RWPE2 (cell line): ENCODE measurements at regions not wholly inside any gene's neighbourhood (a gene's known extent, or its start where the extent isn't known, plus 50 kb on each side); places are given as distances from the start of the nearest gene placed in this dataset.

Source experiments
- ATAC-seq: fragments of 200-7000 bp; cut with Tn5 transposase; 3 replicates; pipeline ENCODE4 v1.9.1; 2021; ENCODE audit warnings: low read depth
- DNase-seq: peaks from one replicate; pipeline ENCODE4 v3.0.0-alpha.2; 2020; ENCODE audit warnings: low spot score
- H3K27ac ChIP-seq: fragments of 450-650 bp; 2 replicates; pipeline ENCODE4 v1.5.1; 2017; ENCODE audit warnings: mild to moderate bottlenecking; ENCODE audit not compliant: poor library complexity, severe bottlenecking
- H3K27me3 ChIP-seq: fragments of 250-450 bp; sonication (Bioruptor Pico); 2 replicates; pipeline ENCODE4 v1.5.1; 2021; ENCODE audit warnings: mild to moderate bottlenecking, moderate library complexity; ENCODE audit not compliant: insufficient read depth, poor library complexity, severe bottlenecking
- H3K36me3 ChIP-seq: fragments of 250-450 bp; sonication (Bioruptor Pico); 2 replicates; pipeline ENCODE4 v1.5.1; 2020; ENCODE audit warnings: low read depth, mild to moderate bottlenecking, moderate library complexity
- H3K4me1 ChIP-seq: fragments of 250-450 bp; sonication (Bioruptor Pico); 2 replicates; pipeline ENCODE4 v1.5.1; 2021; ENCODE audit warnings: mild to moderate bottlenecking, moderate library complexity; ENCODE audit not compliant: insufficient read depth, poor library complexity, severe bottlenecking
- H3K4me3 ChIP-seq: fragments of 250-450 bp; sonication (Bioruptor Pico); 2 replicates; pipeline ENCODE4 v1.5.1; 2021; ENCODE audit warnings: mild to moderate bottlenecking, moderate library complexity; ENCODE audit not compliant: severe bottlenecking
- H3K9me3 ChIP-seq: fragments of 250-450 bp; sonication (Bioruptor Pico); 2 replicates; pipeline ENCODE4 v1.5.1; 2021; ENCODE audit warnings: mild to moderate bottlenecking, moderate library complexity; ENCODE audit not compliant: severe bottlenecking
- CTCF ChIP-seq: fragments of 450-650 bp; IDR thresholded peaks from one replicate; pipeline ENCODE4 v1.5.1; 2017; ENCODE audit warnings: mild to moderate bottlenecking, moderate library complexity; ENCODE audit not compliant: poor library complexity, severe bottlenecking

- H3K36me3 ChIP-seq = no peaks in the 10 kb centered on the region
- H3K4me3 ChIP-seq = no peak overlapping the region
- no peak for TF ChIP-seq CTCF
- no peaks in the 10 kb centered on the region for H3K9me3 ChIP-seq
- no peak for DNase-seq
- peak; percentile 14; the same call in 1 of the 3 replicates for ATAC-seq
- no peaks in the 10 kb centered on the region for H3K27me3 ChIP-seq
- H3K4me1 ChIP-seq = no peaks in the 10 kb centered on the region
- no peak overlapping the region for H3K27ac ChIP-seq
Observed at GRCh38 chr5:104540448-104540847, 977.9 kb upstream of the NUDT12 start.

DNA sequence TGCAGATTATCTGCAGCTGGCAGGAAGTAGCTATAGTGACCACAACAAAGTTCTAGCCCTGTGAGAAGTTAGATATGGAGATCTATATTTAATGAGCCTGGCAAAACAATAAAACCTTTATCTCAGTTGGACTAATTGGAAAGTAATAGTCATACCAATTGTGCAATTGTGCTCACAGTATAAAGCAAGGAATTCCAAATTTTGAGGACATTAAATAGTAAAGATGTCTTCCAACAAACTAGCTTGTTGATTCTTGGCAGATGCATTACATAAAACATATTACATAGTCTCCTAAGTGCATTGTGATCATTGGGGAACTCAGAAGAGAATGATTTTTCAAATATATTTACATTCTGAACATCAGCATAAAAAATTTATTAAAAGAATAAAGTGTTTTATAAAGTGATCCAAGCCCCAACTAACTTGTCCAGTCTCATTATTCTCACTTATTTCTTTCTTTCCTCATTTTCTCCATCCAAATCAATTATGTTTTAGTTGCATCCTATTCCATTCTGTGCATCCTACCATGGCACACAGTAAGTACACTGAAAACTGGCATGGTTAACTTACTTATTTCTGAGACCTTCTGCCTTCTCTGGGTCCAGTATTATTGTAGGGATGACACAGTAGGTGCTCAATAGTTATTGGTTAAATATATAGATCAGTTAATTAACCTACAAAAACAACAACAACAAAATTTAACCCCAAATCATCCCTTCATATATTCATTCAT lies 977.2 kb upstream of the NUDT12 start:
- H3K27me3 ChIP-seq = no peaks in the 10 kb centered on the region
- no peaks in the 10 kb centered on the region for H3K9me3 ChIP-seq
- DNase-seq (no peak), ATAC-seq (no peak)
- no peaks in the 10 kb centered on the region for H3K4me1 ChIP-seq
- TF ChIP-seq CTCF = no peak
- no peak overlapping the region for H3K27ac ChIP-seq
- H3K4me3 ChIP-seq = no peak overlapping the region
- no peaks in the 10 kb centered on the region for H3K36me3 ChIP-seq

- Histone ChIP-seq H3K27ac (no peak overlapping the region), H3K9me3 (no peaks in the 10 kb centered on the region), H3K4me3 (no peak overlapping the region), H3K27me3 (no peaks in the 10 kb centered on the region), H3K36me3 (no peaks in the 10 kb centered on the region), H3K4me1 (no peaks in the 10 kb centered on the region)
- ATAC-seq = no peak
- TF ChIP-seq CTCF = no peak
- no peak for DNase-seq
Observed at GRCh38 chr5:104538734-104539133, 976.1 kb upstream of the NUDT12 start.

- peaks cover 3% of the 10 kb centered on the region for H3K4me1 ChIP-seq
- no peak overlapping the region for H3K4me3 ChIP-seq
- DNase-seq (no peak), ATAC-seq (no peak)
- no peaks in the 10 kb centered on the region for H3K36me3 ChIP-seq
- H3K9me3 ChIP-seq = no peaks in the 10 kb centered on the region
- H3K27me3 ChIP-seq = no peaks in the 10 kb centered on the region
- no peak overlapping the region for H3K27ac ChIP-seq
- TF ChIP-seq CTCF = no peak
Observed at GRCh38 chr5:104533498-104533897, 970.9 kb upstream of the NUDT12 start.

DNA sequence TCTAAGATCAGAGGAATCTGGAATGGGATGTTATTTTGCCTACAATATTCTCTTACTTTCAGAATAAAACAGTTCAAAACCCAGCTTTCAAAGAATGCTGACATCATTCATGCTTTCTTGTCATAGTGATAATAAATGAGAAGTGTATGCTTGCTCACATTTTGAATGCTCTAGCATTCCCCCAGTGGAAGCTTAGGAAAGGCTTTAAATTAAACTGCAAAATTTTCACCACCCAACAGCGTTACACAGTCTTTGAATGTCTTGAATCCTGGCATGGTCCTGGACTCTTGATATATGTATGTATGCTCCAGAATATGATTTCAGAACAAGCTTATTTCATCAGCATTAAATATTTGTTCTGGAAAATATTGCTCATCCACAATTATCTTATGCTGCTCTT lies 964.3 kb upstream of the NUDT12 start:
- Histone ChIP-seq H3K4me1 (peaks cover 3% of the 10 kb centered on the region), H3K4me3 (no peak overlapping the region), H3K9me3 (peaks cover 3% of the 10 kb centered on the region), H3K27ac (no peak overlapping the region), H3K27me3 (no peaks in the 10 kb centered on the region), H3K36me3 (no peaks in the 10 kb centered on the region)
- DNase-seq = no peak
- no peak for TF ChIP-seq CTCF
- ATAC-seq = no peak
